ENCODE measurements at regions not wholly inside any gene's neighbourhood (a gene's known extent, or its start where the extent isn't known, plus 50 kb on each side); places are given as distances from the start of the nearest gene placed in this dataset.

- no TSS peak for BruUV-seq (replicated peaks)
- Histone ChIP-seq H2AFZ (ENCODE audit: low read length) (no peak overlapping the region), H3K9me3 (ENCODE audit: low read length) (no peaks in the 10 kb centered on the region), H4K20me1 (ENCODE audit: insufficient read depth, low read length) (no peaks in the 10 kb centered on the region), H3K27me3 (ENCODE audit: control insufficient read depth in 1 of 2, insufficient read depth in 2 of 2, low read length in 2 of 2) (no peaks in the 10 kb centered on the region), H3K4me1 (ENCODE audit: insufficient read depth, low read length) (no peaks in the 10 kb centered on the region), H3K79me2 (ENCODE audit: insufficient read depth, low read length) (no peaks in the 10 kb centered on the region), H3K4me2 (ENCODE audit: low read depth, low read length) (no peak overlapping the region), H3K27ac (ENCODE audit: extremely low read length, insufficient read depth, low read length) (no peak overlapping the region), H3K9ac (ENCODE audit: insufficient read depth, low read depth, low read length) (no peak overlapping the region), H3K4me3 (replicated peaks in 1 of 3; ENCODE audit: insufficient read depth in 1 of 3, low read depth in 2 of 3, low read length in 3 of 3) (no peak overlapping the region), H3K36me3 (replicated peaks in 1 of 2; ENCODE audit: control insufficient read depth in 1 of 2, insufficient read depth in 2 of 2, low read length in 2 of 2) (no peaks in the 10 kb centered on the region)
- CTCF ChIA-PET (ENCODE audit: low intra/inter-chr PET ratio, low total read pairs), result no interaction called here
- in situ Hi-C loops (cut with HindIII; ENCODE audit: extremely low pct_ligation_motif_present, low pct_unique_long_range_greater_than_20kb) (no loop called here), intact Hi-C loops (cut with micrococcal nuclease; ENCODE audit: unreplicated experiment) (no loop called here)
- ATAC-seq, result no peak
- 13% methylated on average over 1 of the region's 1 CpG for WGBS (ENCODE audit: low lambda C conversion rate)
- no peak for FAIRE-seq
- POLR2A ChIA-PET, result no interaction called here
- DNase-seq (ENCODE audit: low spot score), result no peak
- no peak for TF ChIP-seq TSC22D2 (CRISPR knock-in tag; IDR thresholded peaks at IDR 0.05; ENCODE audit: borderline replicate concordance)
- TF ChIP-seq CENPBD1 (CRISPR knock-in tag; IDR thresholded peaks at IDR 0.05; ENCODE audit: borderline replicate concordance, low read depth), result no peak
- no peak for TF ChIP-seq RELA (CRISPR knock-in tag; IDR thresholded peaks at IDR 0.05)
- no peak for TF ChIP-seq SMARCE1 (IDR thresholded peaks at IDR 0.05; ENCODE audit: borderline replicate concordance)
- TF ChIP-seq MTF2 (CRISPR knock-in tag; IDR thresholded peaks at IDR 0.05; ENCODE audit: borderline replicate concordance), result no peak
- TF ChIP-seq TEF (CRISPR knock-in tag; IDR thresholded peaks at IDR 0.05), result no peak
These were observed 217.9 kb upstream of the DCBLD2 start for GRCh38 chr3:99119385-99119784.

GRCh38 chr3:99118381-99118780 is 216.9 kb upstream of the DCBLD2 start:
- in situ Hi-C loops (cut with HindIII; ENCODE audit: extremely low pct_ligation_motif_present, low pct_unique_long_range_greater_than_20kb), result no loop called here
- TF ChIP-seq ZNF724P (CRISPR knock-in tag; IDR thresholded peaks at IDR 0.05; ENCODE audit: borderline replicate concordance) (no peak), PRDM4 (CRISPR knock-in tag; IDR thresholded peaks at IDR 0.05; ENCODE audit: borderline replicate concordance) (no peak), HNRNPH1 (optimal IDR thresholded peaks at IDR 0.05; ENCODE audit: low read depth, low read length) (no peak), EHMT2 (IDR thresholded peaks at IDR 0.05; ENCODE audit: borderline replicate concordance, low read depth, low read length) (no peak), ZNF616 (CRISPR knock-in tag; IDR thresholded peaks at IDR 0.05; ENCODE audit: low read depth) (no peak), SNRNP70 (IDR thresholded peaks at IDR 0.05; ENCODE audit: low read depth, low read length) (no peak), PHF20 (CRISPR knock-in tag; IDR thresholded peaks at IDR 0.05) (no peak)

More at GRCh38 chr3:99118381-99118780, 216.9 kb upstream of the DCBLD2 start:
- WGBS (ENCODE audit: low lambda C conversion rate), result 0% methylated on average over 1 of the region's 1 CpG
- no peaks in the 10 kb centered on the region for H3K36me3 ChIP-seq (replicated peaks in 1 of 2; ENCODE audit: control insufficient read depth in 1 of 2, insufficient read depth in 2 of 2, low read length in 2 of 2)
- H3K27me3 ChIP-seq (ENCODE audit: control insufficient read depth in 1 of 2, insufficient read depth in 2 of 2, low read length in 2 of 2), result no peaks in the 10 kb centered on the region
- no peaks in the 10 kb centered on the region for H4K20me1 ChIP-seq (ENCODE audit: insufficient read depth, low read length)
- H3K27ac ChIP-seq (ENCODE audit: extremely low read length, insufficient read depth, low read length), result no peak overlapping the region
- no peak overlapping the region for H3K4me2 ChIP-seq (ENCODE audit: low read depth, low read length)
- DNase-seq (ENCODE audit: low spot score) (no peak), ATAC-seq (no peak), FAIRE-seq (no peak)
- H2AFZ ChIP-seq (ENCODE audit: low read length), result no peak overlapping the region
- CTCF ChIA-PET (ENCODE audit: low intra/inter-chr PET ratio, low total read pairs), result no interaction called here
- no peak overlapping the region for H3K4me3 ChIP-seq (replicated peaks in 1 of 3; ENCODE audit: insufficient read depth in 1 of 3, low read depth in 2 of 3, low read length in 3 of 3)
- H3K79me2 ChIP-seq (ENCODE audit: insufficient read depth, low read length), result no peaks in the 10 kb centered on the region
- H3K4me1 ChIP-seq (ENCODE audit: insufficient read depth, low read length), result no peaks in the 10 kb centered on the region
- BruUV-seq (replicated peaks), result no TSS peak
- H3K9ac ChIP-seq (ENCODE audit: insufficient read depth, low read depth, low read length), result no peak overlapping the region
- POLR2A ChIA-PET, result no interaction called here
- intact Hi-C loops (cut with micrococcal nuclease; ENCODE audit: unreplicated experiment), result no loop called here
- no peaks in the 10 kb centered on the region for H3K9me3 ChIP-seq (ENCODE audit: low read length)

Data from HepG2 (cell line).